PC-3 (cell line): ENCODE measurements at regions not wholly inside any gene's neighbourhood (a gene's known extent, or its start where the extent isn't known, plus 50 kb on each side); places are given as distances from the start of the nearest gene placed in this dataset.

Experiments
- ATAC-seq: fragments of 200-7000 bp; cut with Tn5 transposase; 2 replicates; pipeline ENCODE4 v1.9.1; 2020; ENCODE audit warnings: mild to moderate bottlenecking, moderate library complexity
- BruUV-seq: library from RNA; stranded (reverse); fragments of 400-500 nt; replicated peaks from 2 replicates; lab custom pipeline; 2021; lab: Mats Ljungman, UMichigan
- CTCF ChIA-PET: fragments of 300-600 bp; sonication (Branson Sonifier 250); formaldehyde crosslinking; loops from one replicate; lab custom pipeline; 2022; ENCODE audit warnings: antibody characterized with exemption; lab: Charles Lee
- POLR2A ChIA-PET: fragments of 300-600 bp; sonication (Branson Sonifier 250); formaldehyde crosslinking; loops from one replicate; lab custom pipeline; 2022; ENCODE audit warnings: antibody characterized with exemption; ENCODE audit not compliant: unreplicated experiment; lab: Charles Lee
- DNase-seq: peaks from one replicate; pipeline ENCODE4 v3.0.0-alpha.2; 2015
- H2AFZ ChIP-seq: fragments of 300-600 bp; sonication (generic); 2 replicates; pipeline ENCODE4 v1.6.0; 2016; ENCODE audit warnings: antibody characterized with exemption, low read length
- H3F3A ChIP-seq: fragments of 300-600 bp; sonication (generic); one replicate; pipeline ENCODE4 v1.6.0; 2017; ENCODE audit warnings: antibody characterized with exemption, low read length, control low read depth, mild to moderate bottlenecking; ENCODE audit not compliant: unreplicated experiment
- H3K27ac ChIP-seq: fragments of 300-600 bp; sonication (generic); 2 replicates; pipeline ENCODE4 v1.5.1; 2016; ENCODE audit warnings: mild to moderate bottlenecking, low read length
- H3K27me3 ChIP-seq: fragments of 300-600 bp; sonication (generic); 2 replicates; pipeline ENCODE4 v1.6.1; 2016; ENCODE audit warnings: low read length, mixed read lengths
- H3K36me3 ChIP-seq: fragments of 300-600 bp; sonication (generic); 2 replicates; pipeline ENCODE4 v1.6.1; 2016; ENCODE audit warnings: low read depth, mixed run types, low read length, mixed read lengths
- H3K4me1 ChIP-seq: fragments of 300-600 bp; sonication (generic); 2 replicates; pipeline ENCODE4 v1.5.1; 2016; ENCODE audit warnings: low read length; ENCODE audit not compliant: insufficient read depth
- H3K4me2 ChIP-seq: fragments of 300-600 bp; sonication (generic); 2 replicates; pipeline ENCODE4 v1.6.0; 2016; ENCODE audit warnings: low read length
- H3K4me3 ChIP-seq: fragments of 300-600 bp; sonication (generic); 2 replicates; pipeline ENCODE4 v1.5.1; 2016; ENCODE audit warnings: mild to moderate bottlenecking, low read length, mixed read lengths
- H3K79me2 ChIP-seq: fragments of 300-600 bp; sonication (generic); 2 replicates; pipeline ENCODE4 v1.6.1; 2017; ENCODE audit warnings: low read length, mixed read lengths
- H3K9ac ChIP-seq: fragments of 300-600 bp; sonication (generic); 2 replicates; pipeline ENCODE4 v1.6.0; 2016; ENCODE audit warnings: mild to moderate bottlenecking, low read length
- H3K9me2 ChIP-seq: fragments of 300-600 bp; sonication (generic); replicated peaks from 2 replicates; pipeline ENCODE4 v1.6.1; 2016; ENCODE audit warnings: mixed run types, low read length, mixed read lengths
- H3K9me3 ChIP-seq: fragments of 300-600 bp; sonication (generic); 2 replicates; pipeline ENCODE4 v1.6.1; 2016; ENCODE audit warnings: low read length, mixed read lengths
- H4K20me1 ChIP-seq: fragments of 300-600 bp; sonication (generic); 2 replicates; pipeline ENCODE4 v1.6.1; 2016; ENCODE audit warnings: low read length, mixed read lengths
- CTCF ChIP-seq: fragments of 300-600 bp; sonication (generic); conservative IDR thresholded peaks from 2 replicates; pipeline ENCODE4 v1.5.1; 2017; ENCODE audit warnings: antibody characterized with exemption, low read depth, mild to moderate bottlenecking, low read length
- EZH2 ChIP-seq: fragments of 300-600 bp; sonication (generic); IDR thresholded peaks from one replicate; pipeline ENCODE4 v1.6.1; 2017; ENCODE audit warnings: antibody characterized with exemption, mild to moderate bottlenecking, low read length; ENCODE audit not compliant: unreplicated experiment
- EZH2phosphoT487 ChIP-seq: fragments of 300-600 bp; sonication (generic); IDR thresholded peaks from 2 replicates; pipeline ENCODE4 v1.6.1; 2018; ENCODE audit warnings: mild to moderate bottlenecking, antibody characterized with exemption, low read length, borderline replicate concordance
- intact Hi-C: fragments of 100-400 bp; cut with micrococcal nuclease; formaldehyde crosslinking; loops from 2 replicates; pipeline ENCODE4 v1.9.0; 2023

- H3K9me3 ChIP-seq: no peaks in the 10 kb centered on the region
- peaks cover 45% of the 10 kb centered on the region for H3K4me1 ChIP-seq
- intact Hi-C loops: no loop called here
- no peaks in the 10 kb centered on the region for H3K27me3 ChIP-seq
- ChIA-PET CTCF (no interaction called here), POLR2A (interaction anchor here (0.7 kb wide), 1 partner anchor 42 kb away, joined by 3 read pairs; no protein-coding TSS in a partner anchor)
- BruUV-seq: no TSS peak
- no peaks in the 10 kb centered on the region for H3K79me2 ChIP-seq
- 0 out of 2 replicates have a peak, but pooled peaks cover 5% of the 10 kb centered on the region for H3K9me2 ChIP-seq
- H4K20me1 ChIP-seq: no peaks in the 10 kb centered on the region
- no peaks in the 10 kb centered on the region for H3K36me3 ChIP-seq
- DNase-seq (no peak), ATAC-seq (no peak)
- H3K4me2 ChIP-seq: no peak overlapping the region
- H3F3A ChIP-seq: no peaks in the 10 kb centered on the region
- no peak overlapping the region for H3K27ac ChIP-seq
- TF ChIP-seq EZH2phosphoT487: no peak
- no peak for TF ChIP-seq EZH2
- no peak for TF ChIP-seq CTCF
- H2AFZ ChIP-seq: no peak overlapping the region
- no peak overlapping the region for H3K9ac ChIP-seq
- no peak overlapping the region for H3K4me3 ChIP-seq
Measured at GRCh38 chr3:124597979-124598378, 132.3 kb upstream of the UMPS start.

GRCh38 chr3:124599147-124599765, 131.0 kb upstream of the UMPS start:
- H2AFZ ChIP-seq: no peak overlapping the region
- H3K9me3 ChIP-seq: no peaks in the 10 kb centered on the region
- no peaks in the 10 kb centered on the region for H3K27me3 ChIP-seq
- no TSS peak for BruUV-seq
- no peak overlapping the region for H3K9ac ChIP-seq
- 0 out of 2 replicates have a peak, but pooled peaks cover 5% of the 10 kb centered on the region for H3K9me2 ChIP-seq
- peak overlapping the region; percentile 77 for H3K27ac ChIP-seq
- H3K36me3 ChIP-seq: no peaks in the 10 kb centered on the region
- no peaks in the 10 kb centered on the region for H3F3A ChIP-seq
- ChIA-PET POLR2A (no interaction called here), CTCF (no interaction called here)
- TF ChIP-seq CTCF (no peak), EZH2 (no peak)
- H3K4me1 ChIP-seq: peaks cover 34% of the 10 kb centered on the region
- ATAC-seq: no peak
- DNase-seq: no peak
- no peak overlapping the region for H3K4me3 ChIP-seq
- H3K79me2 ChIP-seq: no peaks in the 10 kb centered on the region
- no peaks in the 10 kb centered on the region for H4K20me1 ChIP-seq
- intact Hi-C loops: no loop called here
- peak overlapping the region; percentile 69 for H3K4me2 ChIP-seq
